Breast epithelium (tissue), 3 donors: ENCODE measurements at regions not wholly inside any gene's neighbourhood (a gene's known extent, or its start where the extent isn't known, plus 50 kb on each side); places are given as distances from the start of the nearest gene placed in this dataset.

Experiments
- CTCF ChIP-seq, 3 donors: fragments of 450-650 bp; IDR thresholded peaks; one replicate each; pipeline ENCODE4 v1.5.1; 2016 to 2017; ENCODE audit warnings: antibody characterized with exemption in 3 of 3, mild to moderate bottlenecking in 3 of 3, moderate library complexity in 3 of 3
- POLR2AphosphoS5 ChIP-seq, 3 donors: sonication (generic); formaldehyde crosslinking; IDR thresholded peaks; one replicate each; pipeline ENCODE4 v1.6.1; 2017; ENCODE audit warnings: antibody characterized with exemption in 3 of 3

GRCh38 chr9:19637084-19637483 is 151.8 kb downstream of the SLC24A2 start:
- no peak for TF ChIP-seq CTCF (IDR thresholded peaks at IDR 0.05)
- TF ChIP-seq POLR2AphosphoS5 (IDR thresholded peaks at IDR 0.05) = no peak
